NB4 (cell line): ENCODE measurements at regions not wholly inside any gene's neighbourhood (a gene's known extent, or its start where the extent isn't known, plus 50 kb on each side); places are given as distances from the start of the nearest gene placed in this dataset.
"Not testable (repeated sequence)": the region's sequence is repeated elsewhere in the genome, so short reads cannot be mapped to it uniquely, and the experiment has no call there.

Experiments
- DNase-seq: peaks from one replicate; pipeline ENCODE4 v3.0.0; 2010; ENCODE audit warnings: low read depth
- H3K4me3 ChIP-seq: one replicate; pipeline ENCODE4 v1.5.1; 2011; ENCODE audit warnings: mild to moderate bottlenecking, low read depth, low read length, moderate library complexity
- MYC ChIP-seq: IDR thresholded peaks from 2 replicates; pipeline ENCODE4 v1.6.1; 2011; ENCODE audit warnings: low read depth, low read length
- POLR2A ChIP-seq: IDR thresholded peaks from 2 replicates; pipeline ENCODE4 v1.6.1; 2011; ENCODE audit warnings: mild to moderate bottlenecking; ENCODE audit not compliant: insufficient read length; ENCODE audit errors: extremely low read depth
- TF ChIP-seq, protein P1 (sequence below): IDR thresholded peaks from 2 replicates; pipeline ENCODE4 v1.6.1; 2011; ENCODE audit warnings: low read depth, low read length
- TF ChIP-seq, protein P2 (sequence below): IDR thresholded peaks from one replicate; pipeline ENCODE4 v1.5.1; 2012; ENCODE audit warnings: low read depth, low read length

DNA sequence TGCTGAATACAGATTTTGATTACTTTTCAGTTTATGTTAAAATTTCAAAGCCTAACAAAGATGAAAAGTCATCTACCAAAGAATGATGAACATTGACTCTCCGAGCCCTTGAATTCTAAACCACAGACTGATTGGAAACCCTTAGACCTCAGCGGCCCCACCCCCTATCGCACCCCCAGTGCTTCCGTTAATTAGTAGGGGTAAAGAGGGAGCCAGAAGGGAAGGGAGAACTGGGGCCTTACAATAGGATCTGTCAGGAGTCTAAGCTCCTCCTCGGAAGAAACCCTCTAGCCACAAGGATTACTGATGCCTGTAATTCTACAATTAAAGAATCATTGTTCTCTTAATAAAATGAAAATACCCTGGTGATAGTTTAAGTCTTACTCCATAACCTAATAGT, 79.7 kb upstream of the JARID2 start:
- DNase-seq, result no peak
- H3K4me3 ChIP-seq, result no peak overlapping the region
- no peak for TF ChIP-seq POLR2A
- TF ChIP-seq, protein P1, sequence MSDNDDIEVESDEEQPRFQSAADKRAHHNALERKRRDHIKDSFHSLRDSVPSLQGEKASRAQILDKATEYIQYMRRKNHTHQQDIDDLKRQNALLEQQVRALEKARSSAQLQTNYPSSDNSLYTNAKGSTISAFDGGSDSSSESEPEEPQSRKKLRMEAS, result no peak
- TF ChIP-seq, protein P2, sequence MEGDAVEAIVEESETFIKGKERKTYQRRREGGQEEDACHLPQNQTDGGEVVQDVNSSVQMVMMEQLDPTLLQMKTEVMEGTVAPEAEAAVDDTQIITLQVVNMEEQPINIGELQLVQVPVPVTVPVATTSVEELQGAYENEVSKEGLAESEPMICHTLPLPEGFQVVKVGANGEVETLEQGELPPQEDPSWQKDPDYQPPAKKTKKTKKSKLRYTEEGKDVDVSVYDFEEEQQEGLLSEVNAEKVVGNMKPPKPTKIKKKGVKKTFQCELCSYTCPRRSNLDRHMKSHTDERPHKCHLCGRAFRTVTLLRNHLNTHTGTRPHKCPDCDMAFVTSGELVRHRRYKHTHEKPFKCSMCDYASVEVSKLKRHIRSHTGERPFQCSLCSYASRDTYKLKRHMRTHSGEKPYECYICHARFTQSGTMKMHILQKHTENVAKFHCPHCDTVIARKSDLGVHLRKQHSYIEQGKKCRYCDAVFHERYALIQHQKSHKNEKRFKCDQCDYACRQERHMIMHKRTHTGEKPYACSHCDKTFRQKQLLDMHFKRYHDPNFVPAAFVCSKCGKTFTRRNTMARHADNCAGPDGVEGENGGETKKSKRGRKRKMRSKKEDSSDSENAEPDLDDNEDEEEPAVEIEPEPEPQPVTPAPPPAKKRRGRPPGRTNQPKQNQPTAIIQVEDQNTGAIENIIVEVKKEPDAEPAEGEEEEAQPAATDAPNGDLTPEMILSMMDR, result no peak
- no peak for TF ChIP-seq MYC

DNA sequence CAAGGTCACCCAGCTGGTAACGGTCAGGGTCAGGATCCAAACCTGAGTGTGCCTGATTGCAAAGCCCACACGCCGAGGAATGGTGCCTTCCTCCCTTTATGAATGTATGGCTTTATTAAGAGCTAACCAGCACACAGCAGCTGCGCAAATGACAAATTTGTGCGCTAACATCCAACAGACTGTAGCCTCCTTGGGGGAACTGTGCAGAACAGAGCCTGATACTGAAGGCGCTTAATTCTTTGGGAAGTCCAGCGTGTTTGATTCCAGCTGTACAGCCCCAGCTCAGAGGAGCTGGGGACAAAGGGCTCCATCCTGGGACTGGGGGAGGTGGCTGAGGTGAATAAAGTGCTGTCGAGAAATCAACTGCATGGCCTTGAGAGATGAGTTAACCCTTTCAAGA, 75.7 kb upstream of the JARID2 start:
- no peak overlapping the region for H3K4me3 ChIP-seq
- DNase-seq, result no peak
- TF ChIP-seq, protein P2, result no peak
- TF ChIP-seq MYC (no peak), POLR2A (no peak)
- TF ChIP-seq, protein P1, result no peak

DNA sequence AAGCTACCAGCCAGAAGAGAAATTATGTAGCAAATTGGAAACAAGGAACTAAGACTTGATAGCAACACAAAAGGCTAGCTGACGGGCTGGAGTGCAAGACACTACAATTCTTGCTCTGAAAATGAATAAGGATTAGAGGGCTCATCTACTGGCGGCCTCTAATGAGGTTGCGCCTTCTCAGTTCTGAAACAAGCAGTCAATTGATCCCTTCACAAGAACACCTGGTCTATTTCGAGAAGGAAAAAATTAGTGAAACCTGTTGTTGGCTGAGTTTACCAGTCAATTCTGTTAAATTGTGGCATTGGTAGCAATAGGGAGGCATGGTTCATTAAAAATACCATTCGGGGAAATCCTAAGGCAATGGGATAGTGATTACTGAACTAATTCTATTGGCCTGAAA, 74.8 kb upstream of the JARID2 start:
- H3K4me3 ChIP-seq, result no peak overlapping the region
- TF ChIP-seq, protein P1, result no peak
- TF ChIP-seq POLR2A (no peak), MYC (no peak)
- no peak for DNase-seq

DNA sequence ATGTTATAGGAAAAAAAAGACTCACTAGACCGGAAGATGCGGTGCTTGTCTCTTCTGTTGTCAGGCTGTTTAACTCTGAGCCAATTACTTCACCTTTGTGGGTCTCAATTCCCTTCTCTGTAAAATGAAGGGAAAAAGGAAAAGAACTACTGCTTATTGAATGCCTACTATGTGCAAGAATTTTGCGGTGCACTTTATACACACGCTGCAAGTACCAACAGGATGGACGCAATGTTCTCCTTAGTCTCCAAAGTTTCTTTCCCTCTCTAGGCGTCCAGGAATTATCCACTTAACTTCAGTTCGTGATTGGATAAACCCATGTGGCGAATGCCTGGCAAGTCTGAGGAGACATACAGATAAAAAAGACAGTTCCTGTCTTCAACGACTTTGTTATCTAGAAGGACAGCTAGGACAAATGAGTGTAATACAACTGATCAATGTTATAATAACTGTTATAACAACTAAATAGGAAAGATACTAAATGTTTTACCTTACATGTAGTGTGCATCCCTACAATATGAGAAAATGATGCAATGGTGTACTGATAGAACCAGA, 69.0 kb upstream of the JARID2 start:
- TF ChIP-seq POLR2A (no peak), MYC (no peak)
- TF ChIP-seq, protein P2, result no peak
- TF ChIP-seq, protein P1, result no peak
- no peak overlapping the region for H3K4me3 ChIP-seq
- DNase-seq, result no peak

DNA sequence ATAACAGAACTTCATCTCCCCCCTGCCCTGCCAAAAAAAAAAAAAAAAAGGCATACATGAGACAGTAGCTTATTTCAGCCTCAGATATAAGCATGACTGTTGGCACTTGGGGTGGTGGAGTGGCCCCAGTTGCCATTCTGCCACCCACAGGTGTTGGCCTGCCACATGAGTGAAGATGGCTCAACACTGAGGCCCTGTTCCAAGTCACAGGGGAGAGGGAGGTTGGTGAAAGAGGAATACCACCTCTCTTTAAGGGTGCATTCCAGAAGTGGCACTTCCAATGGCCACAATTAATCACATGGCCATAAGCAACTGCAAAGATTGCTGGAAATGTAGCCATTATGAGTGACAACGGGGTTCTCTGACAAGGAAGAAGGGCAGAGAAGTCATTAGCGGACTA, 61.9 kb upstream of the JARID2 start:
- no peak for DNase-seq
- no peak overlapping the region for H3K4me3 ChIP-seq
- TF ChIP-seq POLR2A (no peak), MYC (no peak)
- TF ChIP-seq, protein P1, result no peak
- TF ChIP-seq, protein P2, result no peak

DNA sequence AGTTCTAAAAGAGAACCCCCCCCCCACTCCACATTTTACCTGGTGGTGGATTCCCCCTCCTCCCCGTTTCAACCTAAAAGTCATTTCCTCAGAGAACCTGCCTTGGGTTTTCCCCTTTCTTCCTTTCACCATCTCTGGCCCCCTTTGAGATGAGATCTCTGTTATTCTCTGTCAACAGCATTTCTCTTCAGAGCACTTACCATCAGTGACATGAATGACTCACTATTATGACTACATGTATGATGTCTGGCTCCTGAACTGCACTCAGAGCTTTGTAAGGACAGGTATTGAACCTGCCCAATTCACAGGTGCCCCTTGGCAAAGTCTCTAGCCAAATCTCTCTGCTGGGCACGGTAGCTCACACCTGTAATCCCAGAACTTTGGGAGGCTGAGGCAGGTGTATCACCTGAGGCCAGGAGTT, 61.4 kb upstream of the JARID2 start:
- no peak overlapping the region for H3K4me3 ChIP-seq
- TF ChIP-seq POLR2A (no peak), MYC (no peak)
- TF ChIP-seq, protein P2, result no peak
- TF ChIP-seq, protein P1, result no peak
- no peak for DNase-seq

DNA sequence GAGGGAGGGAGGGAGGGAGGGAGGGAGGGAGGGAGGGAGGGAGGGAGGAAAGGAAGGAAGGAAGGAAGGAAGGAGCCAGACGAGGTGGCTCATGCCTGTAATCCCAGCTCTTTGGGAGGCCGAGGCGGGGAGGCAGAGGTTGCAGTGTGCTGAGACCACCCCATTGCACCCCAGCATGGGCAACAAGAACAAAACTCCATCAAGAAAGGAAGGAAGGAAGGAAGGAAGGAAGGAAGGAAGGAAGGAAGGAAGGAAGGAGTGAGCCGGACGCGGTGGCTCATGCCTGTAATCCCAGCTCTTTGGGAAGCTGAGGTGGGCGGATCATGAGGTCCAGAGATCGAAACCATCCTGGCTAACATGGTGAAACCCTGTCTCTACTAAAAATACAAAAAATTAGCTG, 60.8 kb upstream of the JARID2 start:
- DNase-seq, H3K4me3 ChIP-seq: not testable (repeated sequence)

DNA sequence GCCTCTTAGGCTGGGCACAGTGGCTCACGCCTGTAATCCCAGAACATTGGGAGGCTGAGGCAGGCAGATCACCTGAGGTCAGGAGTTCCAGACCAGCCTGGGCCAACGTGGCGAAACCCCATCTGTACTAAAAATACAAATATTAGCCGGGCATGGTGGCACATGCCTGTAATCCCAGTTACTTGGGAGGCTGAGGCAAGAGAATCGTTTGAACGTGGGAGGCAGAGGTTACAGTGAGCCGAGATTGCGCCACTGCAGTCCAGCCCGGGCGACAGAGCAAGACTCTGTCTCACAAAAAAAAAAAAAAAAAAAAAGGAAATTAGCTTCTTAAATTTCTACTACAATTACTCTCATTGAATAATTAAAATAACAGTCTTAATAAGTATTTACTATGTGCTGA, 52.4 kb upstream of the JARID2 start:
- DNase-seq, result peak; percentile 65
- not testable (repeated sequence) for H3K4me3 ChIP-seq
